Astrocyte of the cerebellum (primary cell): ENCODE measurements at regions not wholly inside any gene's neighbourhood (a gene's known extent, or its start where the extent isn't known, plus 50 kb on each side); places are given as distances from the start of the nearest gene placed in this dataset.

ENCODE experiments used
- DNase-seq: peaks from one replicate; pipeline ENCODE4 v3.0.0-alpha.2; 2011; ENCODE audit warnings: low read depth
- H3K4me3 ChIP-seq: 2 replicates; pipeline ENCODE4 v1.5.1; 2011; ENCODE audit warnings: mild to moderate bottlenecking, low read depth, low read length, moderate library complexity
- CTCF ChIP-seq: IDR thresholded peaks from 2 replicates; pipeline ENCODE4 v1.5.1; 2012; ENCODE audit warnings: low read length, low read depth, moderate library complexity, mild to moderate bottlenecking; ENCODE audit errors: missing control alignments
- in situ Hi-C: cut with HindIII; loops from 2 replicates; pipeline ENCODE4 v1.10.0; 2017; ENCODE audit warnings: low sequenced_read_pairs

- in situ Hi-C loops: no loop called here
- DNase-seq: no peak
- TF ChIP-seq CTCF: no peak
- no peak overlapping the region for H3K4me3 ChIP-seq
These were observed 199.9 kb upstream of the TCERG1L start for GRCh38 chr10:131511391-131511790.

GRCh38 chr10:131512852-131513251 lies 201.3 kb upstream of the TCERG1L start:
- DNase-seq: no peak
- no peak overlapping the region for H3K4me3 ChIP-seq
- TF ChIP-seq CTCF: no peak
- in situ Hi-C loops: no loop called here

- in situ Hi-C loops: no loop called here
- no peak overlapping the region for H3K4me3 ChIP-seq
- TF ChIP-seq CTCF: no peak
- no peak for DNase-seq
These were observed 201.9 kb upstream of the TCERG1L start for GRCh38 chr10:131513445-131513844.

- in situ Hi-C loops: no loop called here
- TF ChIP-seq CTCF: no peak
- H3K4me3 ChIP-seq: no peak overlapping the region
- no peak for DNase-seq
These were observed 202.4 kb upstream of the TCERG1L start for GRCh38 chr10:131513901-131514300.

- in situ Hi-C loops: no loop called here
- TF ChIP-seq CTCF: no peak
- DNase-seq: no peak
- H3K4me3 ChIP-seq: no peak overlapping the region
These were observed 202.9 kb upstream of the TCERG1L start for GRCh38 chr10:131514454-131514853.

GRCh38 chr10:131516285-131516684 lies 204.8 kb upstream of the TCERG1L start:
- no peak for TF ChIP-seq CTCF
- in situ Hi-C loops: no loop called here
- no peak overlapping the region for H3K4me3 ChIP-seq
- DNase-seq: no peak

- in situ Hi-C loops: no loop called here
- DNase-seq: no peak
- TF ChIP-seq CTCF: no peak
- H3K4me3 ChIP-seq: no peak overlapping the region
These were observed 206.3 kb upstream of the TCERG1L start for GRCh38 chr10:131517781-131518180.
